ENCODE measurements at regions not wholly inside any gene's neighbourhood (a gene's known extent, or its start where the extent isn't known, plus 50 kb on each side); places are given as distances from the start of the nearest gene placed in this dataset.
"Not testable (repeated sequence)": the region's sequence is repeated elsewhere in the genome, so short reads cannot be mapped to it uniquely, and the experiment has no call there.

GRCh38 chr6:164344801-164345291 lies 930.3 kb downstream of the QKI start:
- Histone ChIP-seq H4K20me1 (ENCODE audit: insufficient read depth, low read length) (no peaks in the 10 kb centered on the region), H3K79me2 (ENCODE audit: insufficient read depth, low read length) (no peaks in the 10 kb centered on the region), H3K4me3 (replicated peaks in 1 of 3; ENCODE audit: insufficient read depth in 1 of 3, low read depth in 2 of 3, low read length in 3 of 3) (no peak overlapping the region), H3K9me3 (ENCODE audit: low read length) (peaks cover 67% of the 10 kb centered on the region), H3K36me3 (replicated peaks in 1 of 2; ENCODE audit: control insufficient read depth in 1 of 2, insufficient read depth in 2 of 2, low read length in 2 of 2) (no peaks in the 10 kb centered on the region), H2AFZ (ENCODE audit: low read length) (no peak overlapping the region), H3K4me1 (ENCODE audit: insufficient read depth, low read length) (no peaks in the 10 kb centered on the region), H3K9ac (ENCODE audit: insufficient read depth, low read depth, low read length) (no peak overlapping the region), H3K27me3 (ENCODE audit: control insufficient read depth in 1 of 2, insufficient read depth in 2 of 2, low read length in 2 of 2) (no peaks in the 10 kb centered on the region), H3K4me2 (ENCODE audit: low read depth, low read length) (no peak overlapping the region), H3K27ac (ENCODE audit: extremely low read length, insufficient read depth, low read length) (no peak overlapping the region)
- TF ChIP-seq ZNF775 (CRISPR knock-in tag; IDR thresholded peaks at IDR 0.05; ENCODE audit: borderline replicate concordance) (no peak), HMG20B (CRISPR knock-in tag; conservative IDR thresholded peaks at IDR 0.05) (no peak), NFIB (CRISPR knock-in tag; IDR thresholded peaks at IDR 0.05; ENCODE audit: borderline replicate concordance) (no peak), ZBTB20 (CRISPR knock-in tag; IDR thresholded peaks at IDR 0.05; ENCODE audit: borderline replicate concordance, low read depth) (no peak), TRAFD1 (CRISPR knock-in tag; IDR thresholded peaks at IDR 0.05; ENCODE audit: borderline replicate concordance) (no peak), TSC22D2 (CRISPR knock-in tag; IDR thresholded peaks at IDR 0.05; ENCODE audit: borderline replicate concordance) (no peak), KLF15 (CRISPR knock-in tag; IDR thresholded peaks at IDR 0.05; ENCODE audit: borderline replicate concordance) (no peak)
- FAIRE-seq (no peak), ATAC-seq (no peak), DNase-seq (ENCODE audit: low spot score) (no peak)
- in situ Hi-C loops (cut with HindIII; ENCODE audit: extremely low pct_ligation_motif_present, low pct_unique_long_range_greater_than_20kb) (no loop called here), intact Hi-C loops (cut with micrococcal nuclease; ENCODE audit: unreplicated experiment) (no loop called here)
- ChIA-PET CTCF (ENCODE audit: low intra/inter-chr PET ratio, low total read pairs) (no interaction called here), POLR2A (no interaction called here)
- no TSS peak for BruUV-seq (replicated peaks)
- WGBS (ENCODE audit: low lambda C conversion rate) = 2% methylated on average over 7 of the region's 7 CpGs

- CTCF ChIA-PET (ENCODE audit: low intra/inter-chr PET ratio, low total read pairs); intact Hi-C loops (cut with micrococcal nuclease; ENCODE audit: unreplicated experiment); H3K9ac ChIP-seq (ENCODE audit: insufficient read depth, low read depth, low read length); H3K4me3 ChIP-seq (replicated peaks in 1 of 3; ENCODE audit: insufficient read depth in 1 of 3, low read depth in 2 of 3, low read length in 3 of 3); H3K4me2 ChIP-seq (ENCODE audit: low read depth, low read length); ATAC-seq; H2AFZ ChIP-seq (ENCODE audit: low read length); H3K79me2 ChIP-seq (ENCODE audit: insufficient read depth, low read length); H3K36me3 ChIP-seq (replicated peaks in 1 of 2; ENCODE audit: control insufficient read depth in 1 of 2, insufficient read depth in 2 of 2, low read length in 2 of 2); POLR2A ChIA-PET; in situ Hi-C loops (cut with HindIII; ENCODE audit: extremely low pct_ligation_motif_present, low pct_unique_long_range_greater_than_20kb); H4K20me1 ChIP-seq (ENCODE audit: insufficient read depth, low read length); FAIRE-seq; H3K27me3 ChIP-seq (ENCODE audit: control insufficient read depth in 1 of 2, insufficient read depth in 2 of 2, low read length in 2 of 2); DNase-seq (ENCODE audit: low spot score); H3K27ac ChIP-seq (ENCODE audit: extremely low read length, insufficient read depth, low read length); H3K4me1 ChIP-seq (ENCODE audit: insufficient read depth, low read length); BruUV-seq (replicated peaks): not testable (repeated sequence)
- H3K9me3 ChIP-seq (ENCODE audit: low read length) = peaks cover 55% of the 10 kb centered on the region
- WGBS (ENCODE audit: low lambda C conversion rate) = under 1% methylated on average over 4 of the region's 4 CpGs
These were observed 924.9 kb downstream of the QKI start for GRCh38 chr6:164339442-164339841.

Data from HepG2 (cell line).